Glutamatergic neuron (in vitro differentiated cells): ENCODE measurements at regions not wholly inside any gene's neighbourhood (a gene's known extent, or its start where the extent isn't known, plus 50 kb on each side); places are given as distances from the start of the nearest gene placed in this dataset.
A peak's percentile ranks its signal among the peaks of the same experiment; 100 is the strongest.

Experiments used
- DNase-seq: peaks from one replicate; pipeline ENCODE4 v3.0.0; 2022
- H3K27ac Mint-ChIP-seq: one replicate; pipeline ENCODE4 v1.8.0; 2020; ENCODE audit warnings: mild to moderate bottlenecking, mixed read lengths, inconsistent platforms; ENCODE audit not compliant: unreplicated experiment
- H3K27me3 Mint-ChIP-seq: one replicate; pipeline ENCODE4 v1.8.0; 2020; ENCODE audit warnings: mild to moderate bottlenecking, moderate library complexity, mixed read lengths, inconsistent platforms; ENCODE audit not compliant: unreplicated experiment
- H3K36me3 Mint-ChIP-seq: one replicate; pipeline ENCODE4 v1.8.0; 2020; ENCODE audit warnings: mild to moderate bottlenecking, mixed read lengths, inconsistent platforms; ENCODE audit not compliant: unreplicated experiment
- H3K4me1 Mint-ChIP-seq: one replicate; pipeline ENCODE4 v1.8.0; 2020; ENCODE audit warnings: mild to moderate bottlenecking, low read depth, mixed read lengths, inconsistent platforms; ENCODE audit not compliant: unreplicated experiment
- H3K4me3 Mint-ChIP-seq: one replicate; pipeline ENCODE4 v1.8.0; 2020; ENCODE audit warnings: mild to moderate bottlenecking, mixed read lengths, inconsistent platforms; ENCODE audit not compliant: unreplicated experiment
- H3K9me3 Mint-ChIP-seq: one replicate; pipeline ENCODE4 v1.8.0; 2020; ENCODE audit warnings: mild to moderate bottlenecking, moderate library complexity, mixed read lengths, inconsistent platforms; ENCODE audit not compliant: unreplicated experiment
- CTCF ChIP-seq: fragments of 200-600 bp; sonication (generic); IDR thresholded peaks from one replicate; pipeline ENCODE4 v1.5.0; 2021; ENCODE audit not compliant: partially characterized antibody, unreplicated experiment

- DNase-seq: no peak
- Mint-ChIP-seq H3K9me3 (no peaks in the 10 kb centered on the region), H3K4me3 (no peak overlapping the region), H3K27me3 (no peaks in the 10 kb centered on the region), H3K36me3 (no peaks in the 10 kb centered on the region), H3K4me1 (peaks cover 11% of the 10 kb centered on the region), H3K27ac (no peak overlapping the region)
- peak; percentile 43 for TF ChIP-seq CTCF
These were observed 58.8 kb upstream of the AKR1E2 start for GRCh38 chr10:4767033-4767814.

- no peak for TF ChIP-seq CTCF
- no peaks in the 10 kb centered on the region for H3K27me3 Mint-ChIP-seq
- no peak overlapping the region for H3K4me3 Mint-ChIP-seq
- peak overlapping the region; percentile 24 for H3K27ac Mint-ChIP-seq
- H3K36me3 Mint-ChIP-seq: no peaks in the 10 kb centered on the region
- DNase-seq: no peak
- no peaks in the 10 kb centered on the region for H3K9me3 Mint-ChIP-seq
- H3K4me1 Mint-ChIP-seq: peaks cover 11% of the 10 kb centered on the region
These were observed 59.6 kb upstream of the AKR1E2 start for GRCh38 chr10:4766454-4766853.

GRCh38 chr10:4765428-4765827 is 60.6 kb upstream of the AKR1E2 start:
- no peak for DNase-seq
- H3K4me3 Mint-ChIP-seq: no peak overlapping the region
- peaks cover 11% of the 10 kb centered on the region for H3K4me1 Mint-ChIP-seq
- H3K36me3 Mint-ChIP-seq: no peaks in the 10 kb centered on the region
- no peaks in the 10 kb centered on the region for H3K27me3 Mint-ChIP-seq
- H3K27ac Mint-ChIP-seq: no peak overlapping the region
- no peaks in the 10 kb centered on the region for H3K9me3 Mint-ChIP-seq
- no peak for TF ChIP-seq CTCF

- Mint-ChIP-seq H3K4me1 (peaks cover 11% of the 10 kb centered on the region), H3K27ac (no peak overlapping the region)
- no peak for DNase-seq
These were observed 62.0 kb upstream of the AKR1E2 start for GRCh38 chr10:4763960-4764428.

More at GRCh38 chr10:4763960-4764428, 62.0 kb upstream of the AKR1E2 start:
- H3K27me3 Mint-ChIP-seq: no peaks in the 10 kb centered on the region
- no peak overlapping the region for H3K4me3 Mint-ChIP-seq
- no peaks in the 10 kb centered on the region for H3K9me3 Mint-ChIP-seq
- no peaks in the 10 kb centered on the region for H3K36me3 Mint-ChIP-seq
- TF ChIP-seq CTCF: no peak
